Posterior vena cava (tissue), 2 donors: ENCODE measurements at regions not wholly inside any gene's neighbourhood (a gene's known extent, or its start where the extent isn't known, plus 50 kb on each side); places are given as distances from the start of the nearest gene placed in this dataset.
A peak's percentile ranks its signal among the peaks of the same experiment; 100 is the strongest.

Experiments
- DNase-seq: peaks from one replicate; pipeline ENCODE4 v3.0.0-alpha.2; 2020; ENCODE audit warnings: low spot score
- intact Hi-C, 2 donors: fragments of 100-400 bp; cut with DNase I; formaldehyde crosslinking; loops; one replicate each; pipeline versions ENCODE4 v1.14.1 to v1.14.2; 2022 to 2023
- donor health status: DM: yes; HTN: yes; CAD: no.
- donor health status: DM: yes; HTN: yes; CAD: no.

DNA sequence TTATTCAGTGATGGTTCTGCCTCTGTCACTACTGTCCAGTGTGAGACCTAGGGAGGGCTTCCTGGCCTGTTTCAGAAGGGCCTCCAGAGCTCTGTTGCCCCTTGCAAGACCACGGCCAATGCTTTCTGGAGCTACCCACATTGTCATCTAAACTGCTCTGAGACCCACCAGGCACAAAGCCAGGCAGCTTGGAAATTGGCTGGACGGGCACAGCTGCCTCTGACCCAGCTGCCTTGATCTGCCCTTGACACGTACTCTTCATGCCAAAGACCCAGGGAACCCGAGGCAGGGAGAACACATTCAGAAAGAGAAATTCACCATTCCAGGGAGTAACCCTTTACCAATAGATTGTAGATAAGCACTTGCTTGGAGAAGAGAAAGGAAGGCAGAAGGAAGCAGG lies 183.7 kb upstream of the SIX2 start:
- intact Hi-C loops: no loop called here
- DNase-seq: no peak

DNA sequence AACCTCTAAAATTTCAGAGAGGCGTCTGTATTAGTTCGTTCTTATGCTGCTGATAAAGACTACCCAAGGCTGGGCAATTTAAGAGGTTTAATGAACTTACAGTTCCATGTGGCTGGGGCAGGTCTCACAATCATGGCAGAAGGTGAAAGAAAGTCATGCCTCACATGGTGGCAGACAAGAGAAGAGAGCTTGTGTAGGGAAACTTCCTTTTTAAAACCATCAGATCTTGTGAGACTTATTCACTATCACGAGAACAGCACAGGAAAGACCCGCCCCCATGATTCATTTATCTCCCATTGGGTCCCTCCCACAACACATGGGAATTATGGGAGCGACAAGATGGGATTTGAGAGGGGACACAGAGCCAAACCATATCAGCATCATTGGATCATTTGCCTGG lies 183.2 kb upstream of the SIX2 start:
- no peak for DNase-seq

DNA sequence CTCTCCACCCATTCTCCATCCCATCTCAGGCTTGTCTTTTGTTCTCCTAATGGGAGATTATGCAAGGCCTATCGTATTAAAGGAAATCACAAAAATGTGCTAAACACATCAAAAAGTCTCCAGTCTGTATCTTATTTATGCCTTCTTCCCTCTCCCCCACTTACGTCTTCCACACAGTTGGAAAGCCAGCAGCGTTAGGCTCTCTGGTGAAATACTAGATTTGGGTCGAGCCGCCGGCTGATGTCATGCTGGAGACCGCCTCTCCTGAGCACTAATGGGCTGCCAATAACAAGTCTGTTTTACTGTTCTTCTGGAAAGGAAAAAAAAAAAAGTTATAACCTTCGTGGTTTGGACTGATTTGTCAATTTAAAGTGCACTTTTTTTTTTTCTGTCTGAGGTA lies 182.7 kb upstream of the SIX2 start:
- DNase-seq: peak; percentile 89
- intact Hi-C loops: no loop called here

More for the DNA sequence above, 183.2 kb upstream of the SIX2 start:
- intact Hi-C loops: no loop called here

DNA sequence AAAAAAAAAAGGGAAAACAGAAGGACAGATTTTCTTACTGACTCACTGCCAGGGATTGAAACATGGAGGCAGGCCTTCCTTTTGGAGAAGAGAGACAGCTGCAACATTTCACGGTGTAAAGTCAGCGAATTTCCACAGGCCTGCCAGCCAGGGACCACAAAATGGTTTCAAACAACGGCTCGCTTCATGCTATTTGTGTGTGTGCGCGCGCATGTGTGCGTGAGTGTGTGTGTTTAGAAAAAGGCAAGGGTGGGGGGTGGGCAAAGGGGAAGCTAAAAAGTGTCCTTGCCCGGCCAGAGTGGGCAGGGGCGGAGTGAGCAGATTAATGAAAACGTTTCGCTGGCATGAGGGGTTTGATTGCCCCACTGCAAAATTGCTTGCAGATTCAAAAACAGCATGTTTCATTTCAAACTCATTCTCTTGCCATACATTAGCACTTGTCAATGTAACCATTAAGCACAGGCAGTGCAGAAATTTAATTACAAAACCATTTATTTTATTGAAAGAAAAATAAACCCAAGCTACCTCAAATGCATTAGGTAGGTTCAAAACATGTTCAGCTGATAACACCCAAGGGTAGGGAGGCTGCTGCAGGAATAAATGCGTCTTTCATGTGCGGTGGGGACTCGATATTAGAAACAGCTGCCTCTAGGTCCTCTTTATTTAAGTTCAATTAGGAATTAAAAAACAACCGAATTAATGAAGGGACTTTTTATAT lies 182.1 kb upstream of the SIX2 start:
- DNase-seq: no peak
- intact Hi-C loops: no loop called here

DNA sequence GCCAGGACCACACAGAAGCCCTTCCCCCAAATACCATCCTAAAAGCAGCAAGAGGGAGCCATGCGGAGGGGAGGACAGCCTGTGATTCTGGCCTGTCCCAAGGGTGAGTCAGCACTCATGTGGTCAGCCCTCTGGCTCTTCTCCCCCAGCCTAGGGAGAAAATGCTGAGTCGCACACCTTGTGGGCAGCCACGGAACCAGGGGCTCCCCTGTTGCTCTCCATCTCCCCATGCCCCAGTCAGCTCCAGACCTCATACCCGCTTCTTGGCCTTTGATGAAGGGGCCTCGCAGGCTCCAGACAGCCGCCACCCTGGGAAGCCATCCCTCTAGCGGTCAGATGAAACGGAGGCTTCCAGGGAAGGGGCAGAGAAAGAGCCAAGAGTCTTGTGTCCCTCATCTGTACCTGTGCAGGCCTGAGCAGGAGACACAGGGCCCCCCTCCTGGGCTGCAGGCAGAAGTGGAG lies 181.3 kb upstream of the SIX2 start:
- DNase-seq: no peak
- intact Hi-C loops: no loop called here

DNA sequence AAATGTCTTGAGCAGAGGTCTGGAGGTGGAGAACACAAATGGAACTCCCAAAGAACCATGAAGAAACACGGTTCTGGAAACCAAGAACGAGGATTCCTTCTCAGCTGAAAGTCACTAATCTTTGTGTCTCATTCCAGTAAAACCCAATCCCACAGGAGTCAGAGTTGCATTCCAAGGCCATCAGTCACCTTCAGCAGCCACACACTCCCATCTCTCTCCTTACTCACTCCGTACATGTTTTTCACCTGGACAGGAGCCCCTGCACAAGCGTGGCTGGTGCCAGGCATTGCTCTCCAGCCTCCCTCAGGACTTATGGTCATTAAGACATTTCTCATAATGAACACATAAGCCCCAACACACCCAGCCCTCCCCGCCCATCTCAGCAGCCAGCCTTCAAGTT lies 175.4 kb upstream of the SIX2 start:
- DNase-seq: peak; percentile 58
- intact Hi-C loops: no loop called here

DNA sequence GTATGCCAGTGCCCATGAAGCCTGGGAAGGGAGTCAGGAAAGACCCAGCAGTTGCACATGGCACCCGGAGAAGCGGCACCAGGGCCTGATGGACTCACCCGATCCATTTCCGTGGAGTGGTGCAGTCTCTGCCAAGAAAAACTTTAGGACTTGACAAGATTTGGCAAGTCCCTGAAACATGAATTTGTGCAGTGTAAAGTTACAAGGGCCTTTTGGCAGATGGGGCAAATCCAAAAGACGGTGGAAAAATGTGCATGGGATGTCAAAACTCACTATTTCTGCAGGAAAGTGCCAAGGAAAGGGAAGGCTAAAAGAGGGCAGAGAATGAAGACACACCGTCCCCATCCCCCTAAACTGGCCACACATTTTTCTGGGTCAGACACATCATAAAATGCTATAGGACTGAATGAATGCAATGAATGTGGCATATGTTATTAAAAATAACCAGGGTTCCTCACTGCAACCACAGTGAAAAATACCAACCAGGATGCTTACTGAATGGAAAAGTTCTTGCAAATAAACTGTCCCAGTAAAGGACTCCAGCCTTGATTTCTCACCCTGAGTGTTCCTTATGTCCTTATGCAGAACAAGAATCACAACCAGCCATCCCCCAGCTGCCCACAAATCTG lies 173.5 kb upstream of the SIX2 start:
- no peak for DNase-seq
- intact Hi-C loops: no loop called here

DNA sequence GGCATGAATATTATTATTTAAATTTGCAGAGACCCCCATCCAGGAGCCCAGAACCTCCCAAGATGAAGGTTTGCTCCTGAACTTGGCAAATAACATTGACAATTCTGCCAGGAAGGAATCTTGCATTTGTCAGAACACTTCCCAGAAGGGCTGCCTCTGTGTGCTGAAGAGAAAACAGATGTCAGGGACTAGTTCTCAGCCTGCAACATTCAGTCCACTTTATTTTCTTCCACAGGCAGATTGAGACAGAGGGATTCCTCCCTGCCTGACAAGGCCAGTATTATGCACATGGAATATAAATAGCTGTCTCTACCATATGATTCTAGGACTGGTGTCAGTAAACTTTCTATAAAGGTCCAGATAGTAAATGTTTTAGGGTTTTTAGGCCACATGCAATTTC lies 171.5 kb upstream of the SIX2 start:
- intact Hi-C loops: no loop called here
- DNase-seq: no peak

DNA sequence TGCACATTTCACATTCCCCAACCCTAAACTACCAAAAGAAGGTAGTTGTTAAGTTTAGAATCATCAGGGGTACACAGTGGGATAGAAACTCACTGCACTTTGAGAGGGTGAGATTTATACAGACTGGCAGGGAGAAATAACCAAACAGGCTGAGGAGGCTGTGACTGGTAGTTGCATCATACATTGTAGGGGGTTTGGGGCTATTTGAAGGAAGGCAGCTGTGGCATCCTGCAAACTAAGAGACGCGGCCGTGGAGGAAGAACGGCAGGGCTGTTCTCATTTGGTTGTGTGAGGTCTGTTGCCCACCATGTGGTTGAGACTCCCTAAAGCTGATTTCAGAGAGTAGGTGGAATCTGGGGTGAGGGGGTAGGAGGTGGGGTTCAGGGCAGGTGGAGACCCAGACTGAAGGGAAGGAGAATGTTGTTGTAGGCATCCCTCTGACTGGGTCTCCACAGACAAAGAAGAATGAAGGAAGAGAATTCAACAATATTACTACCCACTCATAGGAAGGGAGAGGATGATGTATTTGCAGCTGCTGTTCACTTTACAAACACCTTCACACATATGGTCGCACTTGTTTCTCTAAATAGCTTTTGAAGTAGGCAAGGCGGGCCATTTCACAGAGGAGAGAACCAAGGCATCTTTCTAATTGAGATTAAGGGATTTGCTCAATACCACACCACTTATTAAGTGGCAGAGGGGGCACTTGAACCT lies 170.9 kb upstream of the SIX2 start:
- DNase-seq: no peak
- intact Hi-C loops: no loop called here

DNA sequence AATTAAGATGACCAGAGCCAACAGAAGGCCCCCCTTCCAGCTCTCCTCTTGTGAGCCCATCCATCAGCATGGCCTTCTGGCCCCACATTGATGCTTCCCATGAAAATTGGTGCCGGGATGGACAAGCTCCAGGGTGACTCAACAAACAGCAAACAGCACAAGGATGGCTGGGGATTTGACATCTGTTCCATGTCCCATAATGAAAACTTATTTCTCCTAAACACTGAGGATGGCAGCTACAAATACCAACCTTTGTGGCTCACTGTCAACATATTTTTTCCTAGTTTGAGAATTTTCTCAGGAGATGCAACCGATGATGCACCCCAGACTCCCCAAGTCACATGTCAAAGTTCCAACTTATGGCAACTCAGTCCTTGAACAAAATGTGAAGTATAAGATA lies 169.6 kb upstream of the SIX2 start:
- intact Hi-C loops: no loop called here

DNA sequence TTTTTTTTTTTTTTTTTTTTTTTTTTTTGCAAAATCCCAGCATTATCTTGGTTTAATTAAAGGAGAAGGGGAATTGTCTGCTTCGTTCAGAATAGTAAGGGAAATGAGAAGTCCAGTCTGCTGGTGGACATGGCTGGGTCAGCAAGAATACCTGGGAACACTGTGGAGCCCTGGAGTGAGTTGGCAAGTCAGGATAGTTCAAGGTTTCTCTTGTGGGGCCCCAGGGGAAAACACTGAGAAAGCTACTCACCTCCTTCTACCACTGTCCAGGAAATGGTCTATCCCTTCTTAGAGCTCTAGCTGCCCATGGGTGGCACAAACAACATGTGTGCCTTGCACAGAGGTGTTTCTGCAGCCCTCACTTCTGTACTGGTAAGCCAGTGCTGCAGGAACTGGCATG lies 169.1 kb upstream of the SIX2 start:
- intact Hi-C loops: no loop called here

More for the DNA sequence above, 169.6 kb upstream of the SIX2 start:
- DNase-seq: no peak

DNA sequence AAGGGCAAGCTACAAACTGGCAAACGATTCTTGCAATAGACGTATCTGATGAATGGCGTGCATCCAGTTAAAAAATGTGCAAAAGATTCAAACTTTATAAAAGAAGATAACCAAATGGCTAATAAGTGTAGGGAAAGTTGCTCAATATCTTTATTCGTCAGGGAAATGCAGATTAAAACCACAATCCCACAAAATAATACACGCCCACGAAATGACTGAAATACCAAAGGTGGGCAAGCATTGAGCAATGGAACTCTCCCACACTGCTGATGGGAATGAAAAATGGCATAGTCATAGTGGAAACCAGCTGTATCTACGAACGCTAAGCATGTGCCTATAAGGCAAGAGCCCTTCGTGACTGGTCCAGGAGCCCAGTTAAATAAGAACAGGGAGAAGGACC lies 168.6 kb upstream of the SIX2 start:
- DNase-seq: no peak
- intact Hi-C loops: no loop called here

More for the DNA sequence above, 169.1 kb upstream of the SIX2 start:
- no peak for DNase-seq

DNA sequence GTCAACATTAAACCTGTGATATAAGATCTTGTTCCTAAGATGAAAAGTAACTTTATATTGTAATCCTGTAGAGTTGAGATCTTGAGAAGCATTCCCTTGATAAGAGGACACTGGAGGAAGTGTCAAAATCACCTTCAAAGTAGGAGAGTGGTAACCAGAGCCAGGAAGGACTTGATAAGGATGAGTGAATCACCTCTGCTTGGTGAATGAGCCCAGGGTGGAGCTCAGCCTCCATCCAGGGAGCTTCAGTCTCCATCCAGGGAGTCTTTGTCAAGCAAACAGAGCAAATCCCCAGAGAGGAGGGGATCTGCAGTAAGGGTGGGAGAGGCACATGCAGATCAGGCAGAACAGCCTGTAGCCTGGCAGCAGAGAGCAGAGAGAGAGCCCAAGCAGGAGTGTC lies 167.1 kb upstream of the SIX2 start:
- no peak for DNase-seq
- intact Hi-C loops: no loop called here

DNA sequence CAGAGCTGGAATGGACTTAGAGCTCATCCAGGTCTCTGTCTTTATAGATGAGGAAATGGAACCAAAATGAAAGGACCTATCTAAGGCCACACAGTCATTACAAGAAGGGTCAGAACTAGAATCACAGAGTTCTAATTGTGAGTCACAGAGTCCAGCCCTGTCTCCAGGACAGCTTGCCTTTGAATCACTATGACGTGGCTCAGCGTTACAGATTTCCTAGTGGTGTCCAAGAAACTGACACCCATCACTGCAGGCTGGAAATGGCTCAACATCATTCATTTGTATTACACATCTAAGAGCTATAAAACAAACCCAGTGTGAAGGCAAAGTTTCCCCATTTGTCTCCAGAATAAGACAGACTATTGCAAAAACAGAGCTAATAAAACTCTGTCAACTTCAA lies 164.3 kb upstream of the SIX2 start:
- no peak for DNase-seq

DNA sequence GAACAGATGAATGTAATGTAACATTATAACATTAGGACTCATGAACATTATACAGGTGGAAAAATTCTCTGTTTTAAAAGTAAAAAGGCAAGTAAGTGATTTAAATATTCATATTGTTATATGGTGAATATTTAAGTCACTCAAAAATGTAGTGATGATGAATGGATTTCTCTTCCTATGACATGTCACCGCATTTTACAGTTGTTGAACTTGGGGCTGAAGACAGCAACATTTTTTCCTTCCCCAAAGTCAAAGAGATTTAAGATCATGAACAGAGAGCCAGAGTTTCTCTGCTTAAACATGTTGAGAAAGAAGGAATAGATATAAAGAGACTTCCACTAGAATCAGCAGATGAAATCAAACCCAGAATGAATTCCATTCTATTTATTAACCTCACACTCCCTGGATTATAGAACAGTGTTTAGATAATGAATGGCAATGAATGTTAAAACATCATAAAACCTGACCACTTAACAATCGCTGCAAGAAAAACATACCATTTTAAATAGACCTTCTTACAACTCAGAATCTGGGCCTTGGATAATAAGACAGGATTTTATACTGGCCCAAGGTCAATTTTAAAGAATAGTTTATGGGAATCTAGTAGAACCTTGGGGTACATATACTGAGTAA lies 163.6 kb upstream of the SIX2 start:
- intact Hi-C loops: no loop called here
- DNase-seq: no peak

More for the DNA sequence above, 164.3 kb upstream of the SIX2 start:
- intact Hi-C loops: no loop called here

DNA sequence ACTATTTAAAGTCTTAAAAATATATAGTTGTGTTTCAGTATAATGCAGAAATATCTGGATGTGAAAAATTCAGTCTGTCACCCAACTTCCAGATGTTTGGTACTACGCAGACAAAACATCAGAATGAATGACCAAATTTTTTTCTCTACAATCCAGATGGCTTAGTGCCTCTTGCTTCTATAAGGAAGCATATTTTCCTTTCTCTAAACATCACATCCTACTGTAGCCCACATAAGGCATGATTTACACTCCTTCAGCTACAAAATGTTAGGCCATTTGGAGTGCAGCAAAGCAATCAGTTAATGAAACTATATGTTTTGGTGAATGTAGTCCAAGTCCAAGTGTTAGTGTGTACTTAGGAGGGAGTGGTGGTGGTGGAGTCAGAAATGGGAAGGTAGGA lies 162.9 kb upstream of the SIX2 start:
- intact Hi-C loops: no loop called here
- no peak for DNase-seq

DNA sequence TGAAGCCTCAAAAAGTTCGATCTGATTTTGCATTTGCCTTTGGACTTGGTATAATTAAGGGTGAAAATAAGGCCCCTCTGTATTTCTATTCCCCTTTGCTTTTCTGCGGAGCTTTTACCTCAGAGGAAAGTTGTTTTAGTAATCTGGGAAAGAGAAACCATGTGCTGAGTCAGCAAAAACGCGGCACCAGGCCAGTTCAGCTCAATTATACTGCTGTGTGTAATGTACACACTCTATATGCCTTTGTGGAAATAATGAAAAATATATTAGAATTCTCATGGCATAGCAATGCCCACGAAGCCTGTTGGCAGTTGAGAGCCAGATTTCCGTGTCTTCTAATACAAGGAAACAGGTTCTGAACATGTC lies 161.9 kb upstream of the SIX2 start:
- no peak for DNase-seq
- intact Hi-C loops: no loop called here

DNA sequence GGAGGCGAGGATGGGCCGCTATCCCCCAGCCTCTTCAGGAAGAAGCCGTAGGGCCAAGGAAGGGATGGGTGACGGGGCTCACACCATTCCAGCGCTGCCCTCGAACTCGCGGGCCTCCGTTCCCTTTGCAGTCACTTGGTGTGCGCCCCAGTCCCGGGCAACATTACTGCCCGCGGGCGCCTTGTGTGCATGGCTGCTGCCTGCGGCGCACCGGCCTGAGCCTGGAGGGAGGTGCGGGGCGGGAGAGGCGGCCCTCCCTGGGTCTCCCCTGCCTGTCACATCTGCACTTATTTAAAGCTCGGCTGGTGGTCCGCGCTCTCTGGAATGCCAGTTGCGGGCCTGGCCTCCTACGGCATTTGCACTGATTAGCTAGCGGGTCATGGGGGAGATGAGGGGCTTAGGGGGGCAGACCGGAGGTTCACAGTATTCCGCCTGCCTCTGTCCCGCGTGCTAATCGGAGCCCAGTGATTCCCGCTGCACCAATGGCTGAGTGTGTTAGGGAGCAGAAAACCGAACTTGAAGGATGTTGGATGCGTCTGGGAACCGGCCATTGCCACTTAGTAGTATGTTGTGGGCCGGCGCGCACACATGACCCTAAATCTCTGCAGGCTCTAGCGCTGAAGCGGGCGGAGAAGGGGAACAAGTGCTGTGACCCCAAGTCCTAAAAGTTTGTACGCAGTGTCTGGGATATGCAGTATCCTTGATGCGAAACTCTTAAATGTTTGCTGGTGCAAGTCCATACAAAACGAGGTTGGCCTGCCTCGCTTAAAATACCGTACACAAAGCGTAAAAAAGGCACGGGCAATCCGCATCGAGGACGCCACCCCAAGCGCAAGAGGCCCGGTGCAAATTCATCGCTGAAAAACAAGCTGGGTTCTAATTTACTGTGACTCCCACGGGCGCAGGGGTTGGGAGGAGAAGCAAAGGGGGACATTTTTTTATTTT lies 161.2 kb upstream of the SIX2 start:
- DNase-seq: no peak
- intact Hi-C loops: no loop called here
